Loucy (cell line): ENCODE measurements at regions not wholly inside any gene's neighbourhood (a gene's known extent, or its start where the extent isn't known, plus 50 kb on each side); places are given as distances from the start of the nearest gene placed in this dataset.

ENCODE experiments used
- H2AFZ ChIP-seq: fragments of 200-600 bp; sonication (generic); 2 replicates; pipeline ENCODE4 v1.6.0; 2016; ENCODE audit warnings: antibody characterized with exemption, mild to moderate bottlenecking, low read length, moderate library complexity
- H3F3A ChIP-seq: fragments of 200-600 bp; 2 replicates; pipeline ENCODE4 v1.6.0; 2016; ENCODE audit warnings: antibody characterized with exemption, low read depth, mild to moderate bottlenecking
- H3K27me3 ChIP-seq: fragments of 200-600 bp; sonication (generic); 2 replicates; pipeline ENCODE4 v1.6.1; 2014; ENCODE audit warnings: low read length, mild to moderate bottlenecking; ENCODE audit not compliant: insufficient read depth, poor library complexity, severe bottlenecking
- H3K36me3 ChIP-seq: fragments of 200-600 bp; sonication (generic); 2 replicates; pipeline ENCODE4 v1.6.1; 2016; ENCODE audit warnings: low read length; ENCODE audit not compliant: insufficient read depth
- H3K4me1 ChIP-seq: fragments of 200-600 bp; sonication (generic); 2 replicates; pipeline ENCODE4 v1.5.1; 2014; ENCODE audit warnings: low read length, mild to moderate bottlenecking; ENCODE audit not compliant: insufficient read depth, poor library complexity, severe bottlenecking
- H3K4me2 ChIP-seq: fragments of 200-600 bp; sonication (generic); 2 replicates; pipeline ENCODE4 v1.6.0; 2014; ENCODE audit warnings: antibody characterized with exemption, low read length, low read depth, mild to moderate bottlenecking; ENCODE audit not compliant: poor library complexity, severe bottlenecking
- H3K4me3 ChIP-seq: fragments of 200-600 bp; sonication (generic); 2 replicates; pipeline ENCODE4 v1.5.1; 2014; ENCODE audit warnings: low read length, mild to moderate bottlenecking, mixed read lengths; ENCODE audit not compliant: poor library complexity, severe bottlenecking
- H3K79me2 ChIP-seq: fragments of 200-600 bp; sonication (generic); 2 replicates; pipeline ENCODE4 v1.6.1; 2014; ENCODE audit warnings: low read length; ENCODE audit not compliant: insufficient read depth
- H3K9ac ChIP-seq: fragments of 200-600 bp; sonication (generic); 2 replicates; pipeline ENCODE4 v1.6.0; 2014; ENCODE audit warnings: mild to moderate bottlenecking, low read depth, low read length, moderate library complexity; ENCODE audit not compliant: poor library complexity, severe bottlenecking
- H3K9me2 ChIP-seq: fragments of 200-600 bp; sonication (generic); replicated peaks from 2 replicates; pipeline ENCODE4 v1.6.1; 2016; ENCODE audit warnings: low read depth, low read length, mixed read lengths
- H3K9me3 ChIP-seq: fragments of 200-600 bp; sonication (generic); 2 replicates; pipeline ENCODE4 v1.6.1; 2014; ENCODE audit warnings: mild to moderate bottlenecking, antibody characterized with exemption, low read length, low read depth; ENCODE audit not compliant: insufficient read depth
- H4K20me1 ChIP-seq: fragments of 200-600 bp; sonication (generic); 2 replicates; pipeline ENCODE4 v1.6.0; 2014; ENCODE audit warnings: antibody characterized with exemption, low read length, mild to moderate bottlenecking; ENCODE audit not compliant: insufficient read depth, poor library complexity, severe bottlenecking
- CTCF ChIP-seq: fragments of 200-600 bp; sonication (generic); conservative IDR thresholded peaks from 2 replicates; pipeline ENCODE4 v1.5.1; 2014; ENCODE audit warnings: mild to moderate bottlenecking, antibody characterized with exemption, low read length
- EZH2phosphoT487 ChIP-seq: fragments of 200-600 bp; IDR thresholded peaks from 2 replicates; pipeline ENCODE4 v1.6.1; 2018; ENCODE audit warnings: antibody characterized with exemption, mild to moderate bottlenecking, moderate library complexity, borderline replicate concordance

DNA sequence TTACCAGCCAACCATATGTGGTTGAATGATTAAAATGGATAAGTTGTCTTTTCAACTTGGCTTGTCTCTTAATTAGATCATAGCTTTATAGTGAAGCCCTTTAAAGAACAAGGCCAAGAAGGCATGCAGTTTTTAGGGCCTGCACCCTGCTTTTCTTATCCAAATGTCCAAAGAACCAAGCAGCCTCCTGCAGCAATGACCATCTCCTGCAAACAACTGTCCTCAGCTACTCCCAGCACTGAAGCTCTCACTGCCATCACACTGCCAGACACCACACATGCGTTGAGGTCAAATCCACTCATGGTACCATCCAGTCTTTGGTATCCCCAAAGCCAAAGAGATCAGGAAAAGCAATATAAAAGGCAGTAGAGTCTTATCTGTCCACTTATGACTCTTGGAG, 210.3 kb downstream of the ACTR3B start:
- H3K9ac ChIP-seq: no peak overlapping the region
- H3K4me3 ChIP-seq: no peak overlapping the region
- no peaks in the 10 kb centered on the region for H4K20me1 ChIP-seq
- no peaks in the 10 kb centered on the region for H3F3A ChIP-seq
- H3K9me2 ChIP-seq: no peaks in the 10 kb centered on the region
- TF ChIP-seq CTCF: no peak
- no peak for TF ChIP-seq EZH2phosphoT487
- no peaks in the 10 kb centered on the region for H3K36me3 ChIP-seq
- H3K4me1 ChIP-seq: no peaks in the 10 kb centered on the region
- no peaks in the 10 kb centered on the region for H3K79me2 ChIP-seq
- H3K4me2 ChIP-seq: no peak overlapping the region
- no peaks in the 10 kb centered on the region for H3K27me3 ChIP-seq
- peaks cover 8% of the 10 kb centered on the region; the same call in 1 of the 2 replicates for H3K9me3 ChIP-seq
- H2AFZ ChIP-seq: no peak overlapping the region

DNA sequence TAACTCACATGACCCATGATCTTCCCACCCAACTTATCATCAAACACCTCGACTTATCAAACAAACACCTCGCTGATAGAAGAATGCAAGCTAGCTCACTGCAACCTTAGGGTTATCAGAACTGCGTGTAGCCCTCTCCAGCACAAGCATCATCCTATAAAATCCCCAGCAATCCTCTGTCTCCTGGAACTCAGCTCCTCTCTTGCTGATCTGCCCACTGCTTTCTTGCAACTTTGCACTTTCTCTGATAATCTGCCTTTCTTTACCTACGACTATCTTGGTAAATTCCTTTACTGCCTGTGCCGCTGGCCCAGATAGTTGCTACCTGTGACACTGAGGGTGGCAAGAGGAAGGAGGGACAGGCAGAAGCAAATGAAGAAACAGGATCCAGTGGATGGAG, 210.9 kb downstream of the ACTR3B start:
- Histone ChIP-seq H3K9ac (no peak overlapping the region), H3K4me1 (no peaks in the 10 kb centered on the region), H4K20me1 (no peaks in the 10 kb centered on the region), H3K4me3 (no peak overlapping the region), H3K79me2 (no peaks in the 10 kb centered on the region), H3K9me2 (no peaks in the 10 kb centered on the region), H3K9me3 (peaks cover 8% of the 10 kb centered on the region; the same call in 1 of the 2 replicates), H3K36me3 (no peaks in the 10 kb centered on the region), H3K4me2 (no peak overlapping the region), H2AFZ (no peak overlapping the region), H3K27me3 (no peaks in the 10 kb centered on the region), H3F3A (no peaks in the 10 kb centered on the region)
- TF ChIP-seq CTCF (no peak), EZH2phosphoT487 (no peak)

- H3K9me2 ChIP-seq: no peaks in the 10 kb centered on the region
- no peak overlapping the region for H3K4me2 ChIP-seq
- no peaks in the 10 kb centered on the region for H3F3A ChIP-seq
- no peak for TF ChIP-seq EZH2phosphoT487
- no peak for TF ChIP-seq CTCF
- no peaks in the 10 kb centered on the region for H3K27me3 ChIP-seq
- H4K20me1 ChIP-seq: no peaks in the 10 kb centered on the region
- no peaks in the 10 kb centered on the region for H3K4me1 ChIP-seq
- no peak overlapping the region for H2AFZ ChIP-seq
- no peaks in the 10 kb centered on the region for H3K79me2 ChIP-seq
- no peaks in the 10 kb centered on the region for H3K36me3 ChIP-seq
- peaks cover 8% of the 10 kb centered on the region; the same call in 1 of the 2 replicates for H3K9me3 ChIP-seq
- no peak overlapping the region for H3K4me3 ChIP-seq
- no peak overlapping the region for H3K9ac ChIP-seq
Measured at GRCh38 chr7:152974577-152974976, 215.0 kb downstream of the ACTR3B start.
